ENCODE measurements at regions not wholly inside any gene's neighbourhood (a gene's known extent, or its start where the extent isn't known, plus 50 kb on each side); places are given as distances from the start of the nearest gene placed in this dataset.
A peak's percentile ranks its signal among the peaks of the same experiment; 100 is the strongest.

DNA sequence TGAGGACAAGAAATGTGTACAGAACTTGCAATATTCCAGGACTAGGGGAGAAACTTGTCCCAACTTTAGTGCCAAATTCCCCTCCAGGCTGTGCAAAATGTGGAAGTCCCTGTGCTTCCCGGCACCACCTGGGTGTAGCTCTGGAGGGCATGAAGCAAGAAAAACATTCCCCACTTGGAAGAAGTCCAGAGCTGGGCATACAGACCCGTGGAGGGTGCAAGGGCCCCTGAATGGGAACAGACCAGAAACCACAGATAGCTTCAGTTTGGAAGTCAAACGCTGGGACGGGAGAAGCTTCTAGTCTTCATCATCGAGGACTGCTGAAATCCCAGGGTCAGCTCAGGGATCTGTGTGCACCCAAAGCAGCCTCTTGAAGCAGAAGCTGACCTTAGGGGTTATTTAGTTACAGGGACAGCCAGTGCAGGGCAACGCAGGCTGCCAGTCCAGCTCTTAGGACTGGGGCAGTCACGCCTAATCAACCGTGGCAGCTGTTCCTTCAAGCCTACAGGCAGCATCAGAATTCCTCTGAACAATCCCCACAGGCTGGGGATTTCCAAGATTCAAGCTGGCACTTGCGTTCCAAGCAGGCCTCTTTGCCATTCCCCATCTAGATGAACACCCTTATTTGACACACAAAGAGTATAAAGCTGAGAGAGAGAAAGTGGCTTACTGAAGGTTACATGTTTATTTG lies 269.4 kb downstream of the LOXHD1 start:
- DNase-seq, result no peak

DNA sequence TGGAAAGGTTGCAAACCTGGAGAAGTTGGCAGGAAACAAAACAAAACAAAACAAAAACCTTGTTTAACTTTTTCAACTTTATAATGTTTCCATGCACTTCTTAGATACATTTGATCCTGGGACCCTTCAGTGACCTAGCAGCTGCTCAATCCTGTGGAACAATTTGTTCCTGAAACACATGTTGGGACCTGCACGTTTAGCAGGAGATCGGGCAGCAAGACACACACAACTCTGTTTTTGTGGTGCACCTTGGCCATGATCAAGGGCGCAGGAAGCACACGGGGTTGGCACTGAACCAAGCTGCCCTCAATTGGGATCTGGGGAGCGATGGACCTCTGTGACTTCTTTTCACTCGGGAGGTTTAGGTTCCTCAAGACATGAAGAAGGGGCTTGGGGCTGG lies 268.7 kb downstream of the LOXHD1 start:
- DNase-seq, result no peak

DNA sequence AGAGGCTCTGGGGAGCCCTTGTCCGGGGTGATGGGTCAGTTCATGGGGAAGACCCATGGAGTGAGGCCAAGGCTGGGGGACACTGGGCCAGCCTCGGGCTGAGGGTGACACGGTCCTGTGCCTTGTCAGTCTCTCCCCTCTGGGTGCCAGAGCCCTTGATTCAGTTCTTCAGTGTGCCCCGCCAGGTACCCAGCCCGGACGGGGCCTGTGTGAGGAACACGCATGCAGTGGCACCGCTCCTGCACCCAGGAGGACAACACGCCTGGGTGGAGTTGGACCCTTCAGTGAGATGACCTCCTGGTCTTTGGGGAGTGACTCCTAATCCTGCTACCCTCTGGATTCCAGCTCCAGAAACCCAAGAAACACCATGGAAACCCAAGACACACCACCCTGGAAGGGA lies 264.4 kb downstream of the LOXHD1 start:
- DNase-seq, result no peak

- DNase-seq, result no peak
These were observed 263.8 kb downstream of the LOXHD1 start for GRCh38 chr18:46393230-46393629.

- DNase-seq, result no peak
These were observed 263.1 kb downstream of the LOXHD1 start for GRCh38 chr18:46393961-46394360.

DNA sequence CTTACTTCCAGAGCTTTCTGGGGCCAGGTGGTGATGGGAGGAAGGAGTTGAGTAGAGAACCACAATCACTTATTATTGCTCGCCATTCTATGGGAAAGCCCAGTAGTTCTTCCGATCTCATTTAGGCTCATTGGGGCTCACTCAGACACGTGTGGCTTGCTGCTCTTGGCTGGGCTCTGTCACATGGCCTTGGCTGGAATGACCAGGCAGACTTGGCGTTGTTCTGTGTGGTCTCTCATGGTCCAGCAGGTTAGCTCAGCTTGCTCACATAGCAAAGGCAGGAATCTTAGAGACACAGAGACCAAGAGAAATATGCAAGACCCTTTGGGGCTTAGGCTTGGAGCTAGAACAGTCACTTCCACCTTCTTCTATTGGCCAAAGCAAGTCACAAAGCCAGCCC lies 261.2 kb downstream of the LOXHD1 start:
- no peak for DNase-seq

GRCh38 chr18:46397174-46397573 lies 259.8 kb downstream of the LOXHD1 start:
- DNase-seq, result no peak

DNA sequence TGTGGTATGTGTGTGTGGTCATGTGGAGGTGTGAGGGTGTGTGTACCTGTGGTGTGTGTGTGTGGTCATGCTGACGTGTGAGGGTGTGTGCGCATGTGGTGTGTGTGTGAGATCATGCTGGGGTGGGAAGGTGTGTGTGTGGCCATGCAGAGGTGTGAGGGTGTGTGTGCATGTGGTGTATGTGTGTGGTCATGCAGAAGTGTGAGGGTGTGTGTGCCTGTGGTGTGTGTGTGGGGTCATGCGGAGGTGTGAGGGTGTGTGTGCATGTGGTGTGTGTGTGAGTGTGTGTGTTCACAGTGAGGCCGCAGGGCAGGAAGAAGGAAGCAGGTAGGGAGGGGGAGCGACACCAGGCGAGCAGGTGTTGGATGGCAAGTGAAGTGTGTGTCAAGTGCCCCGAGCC lies 259.0 kb downstream of the LOXHD1 start:
- DNase-seq, result no peak

DNA sequence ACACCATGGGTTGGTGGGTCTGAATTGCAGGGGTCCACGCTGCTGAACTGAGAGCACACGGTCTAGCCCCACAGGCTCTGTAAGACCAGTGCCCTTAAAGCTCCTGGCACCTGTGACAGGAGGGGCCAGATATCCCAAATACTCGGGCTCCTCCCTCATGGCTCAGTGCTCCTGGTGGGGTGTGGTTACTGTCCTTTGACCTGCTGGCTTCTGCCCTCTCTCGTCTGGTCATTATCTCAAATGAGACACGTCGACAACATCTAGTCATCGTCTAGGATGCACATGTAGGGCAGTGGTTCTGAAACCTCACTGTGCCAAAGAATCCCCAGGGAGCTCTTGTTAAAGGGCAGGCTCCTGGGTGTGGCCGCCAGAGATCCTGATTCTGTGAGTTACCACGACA lies 258.4 kb downstream of the LOXHD1 start:
- DNase-seq, result no peak

DNA sequence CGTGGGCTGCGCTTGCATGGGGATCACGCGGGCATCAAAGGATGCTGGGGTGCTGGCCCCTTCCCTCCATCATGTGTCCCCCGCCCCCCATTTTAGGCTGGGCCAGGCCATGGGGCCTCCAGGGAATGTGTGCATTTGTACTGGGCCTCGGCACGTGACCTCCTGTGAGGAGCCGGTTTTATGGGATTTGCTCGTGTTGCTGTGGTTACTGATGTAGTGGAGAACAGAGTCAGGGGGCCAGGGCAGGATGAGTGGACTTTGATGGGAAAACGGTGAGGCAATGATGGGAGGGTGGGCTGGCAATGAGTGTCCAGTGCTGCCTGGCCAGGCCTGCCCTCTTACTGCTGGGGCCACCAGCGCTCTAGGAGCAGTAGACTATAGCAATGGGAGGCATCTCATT lies 257.7 kb downstream of the LOXHD1 start:
- no peak for DNase-seq

- DNase-seq, result no peak
These were observed 256.6 kb downstream of the LOXHD1 start for GRCh38 chr18:46400449-46400848.

DNA sequence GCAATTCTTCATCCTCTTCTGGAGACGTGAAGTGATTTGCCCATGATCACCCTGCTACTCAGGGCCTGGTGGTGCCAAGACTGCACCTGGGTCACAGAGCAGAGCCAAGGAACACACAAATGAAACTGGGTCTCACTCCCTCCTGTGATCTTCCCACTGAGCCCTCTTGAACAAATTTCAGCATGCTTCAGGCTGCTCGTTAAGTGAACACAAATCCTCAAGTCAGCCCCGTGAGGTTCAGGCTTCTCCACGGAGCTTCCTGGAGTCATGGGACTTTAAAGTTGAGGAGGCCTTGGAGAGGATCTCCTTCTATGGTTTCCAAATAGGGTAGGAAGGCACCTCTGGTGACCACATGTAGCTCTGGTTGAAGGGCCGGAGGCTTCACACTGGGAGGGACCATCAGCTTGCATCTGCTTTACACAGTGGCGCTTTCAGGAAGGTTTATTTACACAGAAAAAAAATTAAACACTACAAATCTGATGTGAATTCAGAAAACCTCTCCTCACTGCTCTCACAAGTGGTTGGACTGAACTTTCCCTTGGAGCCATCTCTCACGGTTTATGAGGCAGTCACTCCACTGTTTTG lies 255.4 kb downstream of the LOXHD1 start:
- DNase-seq, result no peak

DNA sequence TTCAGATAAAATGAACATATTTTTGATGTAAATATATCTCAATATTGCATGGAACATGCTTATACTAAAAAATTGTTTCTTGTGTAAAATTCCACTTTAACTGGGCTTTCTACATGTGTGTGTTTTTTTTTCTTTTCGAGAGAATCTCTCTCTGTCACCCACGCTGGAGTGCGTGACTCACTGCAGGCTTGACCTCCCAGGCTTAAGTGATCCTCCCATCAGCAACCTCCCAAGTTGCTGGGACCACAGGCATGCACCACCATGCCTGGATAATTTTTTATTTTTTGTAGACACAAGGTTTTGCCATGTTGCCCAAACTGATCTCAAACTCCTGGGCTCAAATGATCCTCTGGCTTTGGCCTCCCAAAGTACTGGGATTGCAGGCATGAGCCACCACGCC lies 254.6 kb downstream of the LOXHD1 start:
- no peak for DNase-seq

GRCh38 chr18:46402945-46403344 lies 254.1 kb downstream of the LOXHD1 start:
- DNase-seq, result no peak

DNA sequence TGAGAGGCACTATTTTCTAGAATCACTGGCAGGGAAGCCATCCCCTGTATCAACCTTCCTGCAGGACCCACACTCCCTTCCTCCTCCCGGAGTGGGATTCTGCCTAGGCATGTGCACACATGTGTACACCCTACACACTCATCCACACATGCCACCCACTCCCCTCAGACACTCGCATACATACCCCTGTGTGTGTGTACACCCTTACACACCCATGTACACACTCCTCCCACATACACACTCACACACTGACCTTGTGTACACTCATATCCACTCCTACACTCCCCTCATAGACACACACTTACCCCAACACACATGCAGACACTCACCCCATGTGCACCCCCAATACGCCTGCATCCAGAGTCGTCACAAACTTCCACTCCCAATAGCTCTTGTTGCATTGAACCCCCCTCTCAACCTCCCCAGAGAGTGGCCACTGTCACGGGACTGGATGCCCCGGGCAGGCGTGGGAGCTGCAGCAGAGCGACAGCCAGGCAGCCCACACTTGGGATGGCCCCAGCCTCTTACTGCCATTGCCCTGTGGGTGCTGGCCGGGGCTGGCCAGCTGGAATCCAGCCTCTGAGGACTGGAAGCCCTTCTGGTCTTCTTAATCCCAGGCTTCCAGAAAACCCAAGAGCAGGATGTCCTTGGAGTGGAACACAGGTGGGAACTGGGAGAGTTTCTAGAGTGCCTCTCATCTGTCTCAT lies 251.0 kb downstream of the LOXHD1 start:
- no peak for DNase-seq

- DNase-seq, result peak; percentile 74
These were observed 250.5 kb downstream of the LOXHD1 start for GRCh38 chr18:46406539-46406932.

- no peak for DNase-seq
These were observed 249.4 kb downstream of the LOXHD1 start for GRCh38 chr18:46407486-46408166.

GRCh38 chr18:46408334-46408987 lies 248.6 kb downstream of the LOXHD1 start:
- no peak for DNase-seq

- no peak for DNase-seq
These were observed 245.7 kb downstream of the LOXHD1 start for GRCh38 chr18:46411191-46411828.

DNA sequence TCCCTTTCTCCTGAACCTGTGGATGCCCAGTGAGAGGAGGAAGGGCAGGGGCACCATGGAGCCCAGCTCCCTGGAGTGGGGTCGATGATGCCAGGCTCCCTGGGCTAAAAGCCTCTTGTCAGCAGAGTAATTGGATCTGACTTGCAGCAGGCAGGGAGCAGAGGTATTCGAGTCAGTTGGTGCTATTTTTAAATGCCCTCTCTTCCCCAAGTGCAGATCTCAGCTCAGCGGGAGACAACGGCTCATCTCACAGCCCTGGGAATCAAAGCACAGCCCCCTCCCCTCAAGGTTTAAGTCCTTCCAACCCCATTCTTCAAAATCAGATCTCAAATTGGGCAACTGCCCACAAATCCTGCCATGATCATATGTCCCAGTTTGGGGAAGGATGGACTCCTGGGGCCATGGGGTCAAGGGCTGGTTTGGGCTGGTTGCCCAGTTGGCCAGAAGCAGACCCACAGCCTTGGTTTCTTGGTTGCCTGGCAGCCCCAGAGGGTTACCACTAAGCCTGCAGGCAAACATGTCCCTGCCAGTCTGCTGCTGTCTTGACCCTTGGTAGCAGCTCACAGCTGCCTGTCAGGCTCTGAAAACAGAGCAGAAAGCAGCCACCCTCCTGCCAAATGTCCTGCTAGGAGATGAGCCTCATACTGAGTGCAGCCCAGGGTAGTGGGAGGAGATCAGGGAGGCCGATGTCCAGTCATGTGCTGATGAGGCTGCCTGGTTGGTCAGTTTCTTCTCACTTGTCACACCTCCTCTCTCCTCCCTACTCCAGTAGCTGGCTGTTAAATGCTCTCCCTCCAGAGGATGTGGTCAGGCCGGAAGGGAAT lies 244.9 kb downstream of the LOXHD1 start:
- peak; percentile 14 for DNase-seq

DNA sequence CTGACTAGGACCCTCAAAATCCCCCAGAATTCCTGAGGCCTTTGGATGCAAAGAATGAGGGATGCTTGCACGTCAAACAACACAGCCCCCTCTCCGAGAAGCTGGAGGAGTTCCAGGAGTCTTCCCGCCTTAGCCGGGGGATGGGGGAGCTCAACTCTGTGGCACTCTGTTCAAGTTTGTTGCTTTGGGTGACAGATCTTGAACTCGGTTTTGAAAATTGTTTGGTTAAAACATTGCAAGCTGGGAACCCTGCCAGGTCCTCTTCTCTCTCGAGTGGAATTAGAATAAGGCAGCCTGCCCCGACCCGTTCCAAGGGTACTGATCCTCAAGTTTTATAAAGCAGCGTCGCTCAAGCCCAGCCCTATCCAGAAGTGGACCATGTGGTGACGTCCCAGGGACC lies 244.1 kb downstream of the LOXHD1 start:
- DNase-seq, result peak; percentile 93

DNA sequence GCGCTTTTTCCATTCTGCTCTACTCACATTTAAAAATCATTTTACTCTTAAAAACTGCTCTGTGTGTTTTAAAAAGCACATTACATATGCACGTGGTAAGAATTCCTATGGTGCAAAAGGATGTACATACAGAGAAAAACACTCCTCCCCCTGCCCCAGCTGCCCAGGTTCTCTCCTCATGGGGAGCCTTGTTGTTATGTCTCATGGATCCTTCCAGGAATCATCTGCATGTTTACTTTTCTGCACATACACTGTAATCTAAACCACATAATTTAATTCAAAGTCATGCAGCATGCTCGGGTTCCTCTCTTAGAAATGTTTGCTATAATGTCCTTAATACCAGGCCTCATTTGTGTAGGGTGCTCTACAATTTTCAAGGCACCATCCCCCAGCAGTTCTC lies 243.3 kb downstream of the LOXHD1 start:
- no peak for DNase-seq

Measured in NCI-H1105 treated with DMSO at 0.1 percent for 48 hours (cell line).